Esophagus (tissue), 2 donors: ENCODE measurements at regions not wholly inside any gene's neighbourhood (a gene's known extent, or its start where the extent isn't known, plus 50 kb on each side); places are given as distances from the start of the nearest gene placed in this dataset.

ENCODE experiments used
- H3K27ac ChIP-seq, 2 donors: one replicate each; pipeline ENCODE4 v1.5.1; 2013; ENCODE audit warnings: low read depth in 2 of 2, mild to moderate bottlenecking in 2 of 2, inconsistent platforms in 1 of 2, low read length in 1 of 2, moderate library complexity in 1 of 2
- H3K27me3 ChIP-seq, 2 donors: one replicate each; pipeline ENCODE4 v1.6.1; 2013; ENCODE audit warnings: low read length in 2 of 2, control low read depth in 1 of 2, mild to moderate bottlenecking in 1 of 2; ENCODE audit not compliant: insufficient read depth in 2 of 2, control insufficient read depth in 1 of 2
- H3K36me3 ChIP-seq, 2 donors: one replicate each; pipeline ENCODE4 v1.6.1; 2013; ENCODE audit warnings: low read length in 1 of 2; ENCODE audit not compliant: control insufficient read depth in 2 of 2, insufficient read depth in 2 of 2
- H3K4me1 ChIP-seq, 2 donors: one replicate each; pipeline ENCODE4 v1.6.1; 2013; ENCODE audit warnings: low read length in 1 of 2; ENCODE audit not compliant: control insufficient read depth in 2 of 2, insufficient read depth in 2 of 2
- H3K4me3 ChIP-seq, 2 donors: one replicate each; pipeline ENCODE4 v1.5.1; 2013; ENCODE audit warnings: low read length in 2 of 2, mild to moderate bottlenecking in 2 of 2, low read depth in 1 of 2, moderate library complexity in 1 of 2
- H3K9me3 ChIP-seq, 2 donors: one replicate each; pipeline ENCODE4 v1.6.1; 2013; ENCODE audit warnings: mild to moderate bottlenecking in 2 of 2, low read depth in 1 of 2, low read length in 1 of 2, moderate library complexity in 1 of 2; ENCODE audit not compliant: control insufficient read depth in 2 of 2, insufficient read depth in 1 of 2
- WGBS, 2 donors: extraction: QIAGEN DNeasy Blood & Tissue Kit; methylation state at CpG; one replicate each; pipeline ENCODE4 v1.1.7; 2013; 5-methylcytosine and 5-hydroxymethylcytosine counted together
- donor health status: healthy with polysubstance abuse.
- donor health status: Bipolar disorder and iron deficiency.

DNA sequence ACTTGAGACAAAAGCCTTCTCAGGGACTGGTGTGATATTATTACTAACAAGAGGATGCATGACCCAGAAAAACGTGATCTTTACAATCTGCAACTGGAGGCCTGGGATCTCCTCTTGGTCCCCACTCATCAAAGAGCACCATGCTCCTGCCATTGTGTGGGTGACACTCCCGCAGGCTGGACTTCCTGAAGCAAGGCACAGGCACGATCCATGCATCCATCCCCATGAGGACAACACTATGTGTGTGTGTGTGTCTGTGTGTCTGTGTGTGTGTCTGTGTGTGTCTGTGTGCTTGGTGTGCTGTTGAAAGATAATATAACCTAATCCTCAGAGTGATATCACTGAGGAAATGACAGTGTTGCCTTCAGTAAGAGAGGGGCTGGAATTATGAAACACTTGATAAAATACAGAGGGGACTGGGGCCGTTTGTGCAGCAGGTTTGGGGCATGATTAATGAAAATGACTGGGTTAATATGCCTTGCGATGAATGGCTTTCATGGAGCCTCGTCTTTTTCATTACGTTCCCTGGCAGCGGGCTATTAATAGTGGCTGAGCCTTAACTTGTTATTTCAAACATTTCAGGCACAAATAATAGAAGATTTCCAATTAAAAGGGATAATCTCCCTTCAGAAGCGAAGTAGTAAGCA, 180.8 kb upstream of the TCERG1L start:
- Histone ChIP-seq H3K4me1 (no peaks in the 10 kb centered on the region), H3K27ac (no peak overlapping the region), H3K4me3 (no peak overlapping the region), H3K36me3 (no peaks in the 10 kb centered on the region), H3K27me3 (no peaks in the 10 kb centered on the region), H3K9me3 (peaks cover 0 to 4% of the 10 kb centered on the region in 2 donors)
- WGBS, 2 donors: 42 to 57% methylated on average over 9 of the region's 9 CpGs

DNA sequence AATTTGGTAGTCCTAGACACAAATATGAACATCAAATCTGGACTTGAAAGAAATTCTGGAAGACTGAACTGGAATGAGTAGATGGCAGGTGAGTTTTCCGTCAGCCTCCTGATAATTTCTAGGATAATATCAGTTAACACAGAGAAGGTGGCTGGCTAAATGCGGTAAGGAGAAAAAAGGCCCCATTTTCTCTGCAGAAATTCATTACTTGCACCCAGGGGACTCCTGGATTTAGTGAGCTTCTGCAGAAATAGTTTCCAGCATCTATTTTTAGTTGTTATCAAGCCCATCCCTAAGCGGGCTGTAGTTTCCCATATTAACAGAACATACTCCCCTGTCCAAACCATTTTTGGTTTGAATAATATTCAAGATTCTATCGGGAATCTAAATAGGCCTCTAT, 181.9 kb upstream of the TCERG1L start:
- Histone ChIP-seq H3K27me3 (no peaks in the 10 kb centered on the region), H3K36me3 (no peaks in the 10 kb centered on the region), H3K4me3 (no peak overlapping the region), H3K4me1 (no peaks in the 10 kb centered on the region), H3K9me3 (peaks cover 0 to 4% of the 10 kb centered on the region in 2 donors), H3K27ac (no peak overlapping the region)
- WGBS, 2 donors: 84 to 89% methylated on average over 4 of the region's 4 CpGs

DNA sequence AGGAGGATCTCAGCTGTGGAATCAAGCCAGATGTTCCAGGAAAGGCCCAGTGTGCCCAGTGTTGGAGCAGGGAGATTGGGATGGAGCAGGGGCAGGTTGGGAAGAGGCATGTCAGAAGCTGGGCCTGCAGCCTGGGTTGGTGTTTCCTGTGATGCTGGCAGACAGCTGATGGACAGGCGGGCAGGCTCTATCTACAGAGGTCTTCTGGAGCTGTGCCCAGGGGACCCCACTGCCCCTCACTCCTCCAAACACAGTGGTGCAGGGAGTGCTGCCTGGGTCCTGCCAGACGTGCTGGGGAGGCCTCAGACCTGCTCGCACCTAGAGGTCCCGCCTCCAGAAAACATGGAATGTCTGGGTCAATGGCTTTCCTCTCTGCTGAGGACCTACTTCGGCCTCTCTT, 182.9 kb upstream of the TCERG1L start:
- no peak overlapping the region for H3K4me3 ChIP-seq
- WGBS, 2 donors: 91 to 92% methylated on average over 5 of the region's 5 CpGs
- no peak overlapping the region for H3K27ac ChIP-seq
- peaks cover 0 to 6% of the 10 kb centered on the region in 2 donors for H3K9me3 ChIP-seq
- no peaks in the 10 kb centered on the region for H3K27me3 ChIP-seq
- H3K4me1 ChIP-seq: no peaks in the 10 kb centered on the region
- no peaks in the 10 kb centered on the region for H3K36me3 ChIP-seq

DNA sequence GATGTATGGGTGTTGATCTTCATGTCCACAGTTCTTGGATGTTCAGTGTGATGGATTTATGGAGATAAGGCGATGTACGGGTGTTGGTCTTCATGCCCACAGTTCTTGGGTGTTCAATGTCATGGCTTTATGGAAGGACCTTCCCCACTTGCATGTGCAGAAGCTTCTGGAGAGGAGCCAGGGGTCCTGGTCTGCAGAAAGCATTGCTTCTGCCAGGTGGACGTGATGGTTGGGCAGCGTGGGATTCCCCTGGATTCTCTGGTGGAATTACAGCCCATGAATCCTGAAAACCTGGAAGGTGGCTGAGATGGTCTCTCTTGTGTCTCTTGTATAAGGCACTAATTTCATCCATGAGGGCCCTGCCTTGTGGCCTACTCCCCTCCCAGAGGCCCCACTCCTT, 183.7 kb upstream of the TCERG1L start:
- Histone ChIP-seq H3K27me3 (no peaks in the 10 kb centered on the region), H3K4me1 (no peaks in the 10 kb centered on the region), H3K27ac (no peak overlapping the region), H3K36me3 (no peaks in the 10 kb centered on the region), H3K9me3 (peaks cover 0 to 6% of the 10 kb centered on the region in 2 donors), H3K4me3 (no peak overlapping the region)
- 73 to 79% methylated on average over 4 of the region's 4 CpGs for WGBS, 2 donors

DNA sequence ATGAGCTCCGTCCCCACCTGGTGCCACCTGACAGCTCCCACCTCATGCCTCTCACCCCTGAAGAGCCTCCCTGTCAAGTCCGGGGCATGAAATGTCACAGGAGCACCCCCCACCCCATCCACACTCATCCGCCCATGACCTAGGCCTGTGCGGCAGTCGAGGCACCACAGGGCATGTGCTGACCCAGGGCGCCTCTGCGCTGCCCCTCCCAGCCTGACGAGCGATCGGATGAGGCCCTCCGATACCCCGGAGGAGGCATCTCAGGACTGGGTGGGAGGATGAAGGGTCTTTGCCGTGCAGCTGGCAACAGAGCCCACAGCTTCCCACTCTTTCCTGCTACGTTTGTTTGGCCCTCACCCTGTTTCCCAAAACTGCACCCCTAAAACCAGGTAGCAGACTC, 184.4 kb upstream of the TCERG1L start:
- 91 to 92% methylated on average over 14 of the region's 14 CpGs for WGBS, 2 donors
- Histone ChIP-seq H3K4me3 (no peak overlapping the region), H3K27me3 (no peaks in the 10 kb centered on the region), H3K4me1 (no peaks in the 10 kb centered on the region), H3K27ac (no peak overlapping the region), H3K9me3 (peaks cover 0 to 6% of the 10 kb centered on the region in 2 donors), H3K36me3 (no peaks in the 10 kb centered on the region)

DNA sequence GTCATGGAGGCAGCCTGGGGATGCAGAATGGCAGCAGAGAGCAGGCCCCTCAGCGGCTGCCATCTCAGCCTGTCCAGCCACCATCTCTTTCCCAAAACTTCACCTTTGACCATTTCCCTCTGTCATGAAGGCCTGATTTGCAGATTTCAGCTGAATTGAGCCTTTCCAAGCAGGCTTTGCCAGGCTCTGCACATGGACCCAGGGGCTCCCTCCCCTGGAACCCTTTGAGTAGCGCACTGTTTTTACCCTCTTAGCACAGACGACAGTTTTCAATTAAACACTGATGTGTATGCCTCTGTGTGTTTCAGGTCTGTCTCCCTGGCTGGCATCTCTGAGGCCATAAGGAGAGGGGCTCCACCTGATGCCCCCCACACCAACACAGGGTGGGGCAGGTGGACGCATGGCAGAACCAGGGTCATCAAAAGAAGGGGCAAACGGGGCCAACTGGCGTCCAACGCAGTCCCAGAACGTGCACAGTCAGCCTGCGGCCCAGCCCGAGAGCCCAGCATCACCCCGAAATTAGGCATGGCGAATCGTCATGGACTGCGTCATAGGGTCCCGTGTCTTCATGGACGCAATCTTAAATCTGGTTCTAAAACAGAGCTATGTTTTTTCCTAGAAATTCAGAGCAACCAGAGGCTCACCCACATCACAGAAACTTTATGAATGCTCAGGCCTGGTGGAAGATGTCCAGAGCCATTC, 185.0 kb upstream of the TCERG1L start:
- no peak overlapping the region for H3K27ac ChIP-seq
- peaks cover 0 to 6% of the 10 kb centered on the region in 2 donors for H3K9me3 ChIP-seq
- H3K4me1 ChIP-seq: no peaks in the 10 kb centered on the region
- no peaks in the 10 kb centered on the region for H3K36me3 ChIP-seq
- WGBS, 2 donors: 90 to 92% methylated on average over 16 of the region's 16 CpGs
- no peaks in the 10 kb centered on the region for H3K27me3 ChIP-seq
- H3K4me3 ChIP-seq: no peak overlapping the region

DNA sequence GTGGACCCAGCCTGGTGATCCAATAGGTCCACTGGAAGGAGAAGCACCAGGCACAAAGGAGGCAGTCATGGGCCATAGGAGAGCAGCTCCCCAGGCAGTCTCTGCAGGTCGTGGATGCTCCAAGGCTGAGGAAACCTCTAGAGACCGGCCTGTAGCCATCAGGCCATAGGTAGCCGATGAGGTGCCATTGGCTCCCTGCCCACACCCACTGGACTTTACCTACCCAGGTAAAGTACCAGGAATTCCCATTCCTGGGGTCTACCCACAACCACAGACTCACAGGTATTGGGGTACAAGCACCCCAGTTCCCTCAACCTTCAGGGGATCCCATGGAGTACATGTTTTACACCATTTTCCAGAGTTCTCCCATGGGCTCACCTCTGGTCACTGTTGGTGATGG, 188.0 kb upstream of the TCERG1L start:
- 83 to 88% methylated on average over 3 of the region's 3 CpGs for WGBS, 2 donors

DNA sequence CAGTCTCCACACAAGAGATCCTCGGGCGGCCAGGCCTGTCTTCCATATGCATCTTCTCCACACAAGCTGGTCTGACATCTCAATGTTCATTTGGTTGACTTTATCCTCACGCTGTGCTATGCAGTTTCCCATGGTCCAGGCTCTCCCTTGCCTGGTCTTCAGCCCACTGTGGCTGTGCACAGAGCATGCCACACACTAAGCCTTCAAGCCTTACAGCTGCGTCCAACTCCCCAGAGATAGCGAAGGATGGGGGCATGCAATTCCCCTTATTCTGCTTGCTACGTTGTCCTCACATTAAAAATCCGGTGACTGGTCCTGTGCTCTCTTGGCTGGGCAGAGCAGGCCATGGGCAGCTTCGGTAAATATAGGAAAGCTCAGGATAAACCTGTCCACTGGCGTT, 188.7 kb upstream of the TCERG1L start:
- Histone ChIP-seq H3K27me3 (no peaks in the 10 kb centered on the region), H3K4me3 (no peak overlapping the region), H3K36me3 (no peaks in the 10 kb centered on the region), H3K9me3 (peaks cover 2 to 6% of the 10 kb centered on the region in 2 donors), H3K27ac (no peak overlapping the region), H3K4me1 (no peaks in the 10 kb centered on the region)
- 88 to 89% methylated on average over 9 of the region's 9 CpGs for WGBS, 2 donors

More for the DNA sequence above, 188.0 kb upstream of the TCERG1L start:
- H3K4me3 ChIP-seq: no peak overlapping the region
- H3K4me1 ChIP-seq: no peaks in the 10 kb centered on the region
- H3K27me3 ChIP-seq: no peaks in the 10 kb centered on the region
- no peak overlapping the region for H3K27ac ChIP-seq
- H3K36me3 ChIP-seq: no peaks in the 10 kb centered on the region
- H3K9me3 ChIP-seq: peaks cover 2 to 8% of the 10 kb centered on the region in 2 donors

DNA sequence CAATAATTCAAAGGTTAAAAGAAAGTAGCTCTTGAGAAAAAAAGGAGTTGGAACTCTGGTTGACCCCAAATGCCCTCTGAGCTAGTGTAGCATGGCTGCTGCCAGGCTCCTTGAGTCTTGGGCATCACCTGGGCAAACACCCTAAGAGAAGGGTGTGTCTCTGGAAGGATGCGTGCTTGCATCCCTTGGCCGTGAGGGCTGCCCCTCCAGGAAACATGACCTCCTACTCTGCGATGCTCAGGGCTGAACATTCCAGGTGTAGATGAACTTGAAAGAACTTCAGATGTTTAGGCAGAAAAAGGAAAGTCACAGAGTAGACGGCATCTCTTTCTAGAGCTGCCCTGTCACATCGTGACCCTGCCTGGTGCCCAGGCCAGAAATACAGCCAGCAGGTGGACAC, 189.4 kb upstream of the TCERG1L start:
- 88 to 90% methylated on average over 5 of the region's 5 CpGs for WGBS, 2 donors
- Histone ChIP-seq H3K27ac (no peak overlapping the region), H3K27me3 (no peaks in the 10 kb centered on the region), H3K36me3 (no peaks in the 10 kb centered on the region), H3K4me3 (no peak overlapping the region), H3K4me1 (no peaks in the 10 kb centered on the region), H3K9me3 (peaks cover 2 to 5% of the 10 kb centered on the region in 2 donors)

DNA sequence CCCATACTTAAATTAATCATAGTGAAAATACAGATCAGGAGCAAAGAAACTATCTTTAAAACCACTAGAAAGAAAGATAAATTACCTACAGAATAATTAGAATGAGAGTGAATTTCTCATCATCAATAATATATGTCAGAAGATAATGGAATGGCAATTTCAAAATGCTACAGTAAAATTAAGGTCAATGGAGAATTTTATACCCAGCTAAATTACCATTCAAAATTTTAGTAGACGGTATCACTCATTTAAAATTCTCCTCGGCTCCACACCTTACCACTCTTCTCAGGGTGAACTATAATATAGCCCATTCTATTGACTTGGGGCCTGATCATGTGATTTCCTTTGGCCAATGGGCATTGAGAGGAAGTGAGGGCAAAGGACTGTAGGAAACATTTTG, 192.5 kb upstream of the TCERG1L start:
- H3K9me3 ChIP-seq: peaks cover 2 to 5% of the 10 kb centered on the region in 2 donors
- H3K4me3 ChIP-seq: no peak overlapping the region
- H3K36me3 ChIP-seq: no peaks in the 10 kb centered on the region
- 85 to 91% methylated on average over 2 of the region's 2 CpGs for WGBS, 2 donors
- H3K4me1 ChIP-seq: no peaks in the 10 kb centered on the region
- H3K27me3 ChIP-seq: no peaks in the 10 kb centered on the region
- H3K27ac ChIP-seq: no peak overlapping the region
